OCI-LY3 (cell line): ENCODE measurements at regions not wholly inside any gene's neighbourhood (a gene's known extent, or its start where the extent isn't known, plus 50 kb on each side); places are given as distances from the start of the nearest gene placed in this dataset.

Experiments
- EZH2phosphoT487 ChIP-seq: fragments of 200-600 bp; shearing (Covaris generic); IDR thresholded peaks from 2 replicates; pipeline ENCODE4 v1.6.1; 2018; ENCODE audit warnings: antibody characterized with exemption, mixed run types, low read depth
- TF ChIP-seq, protein P1 (sequence below): fragments of 200-600, 300-600 bp; sonication (generic); IDR thresholded peaks from 2 replicates; pipeline ENCODE4 v1.5.1; 2014; ENCODE audit warnings: antibody characterized with exemption, low read length, low read depth

DNA sequence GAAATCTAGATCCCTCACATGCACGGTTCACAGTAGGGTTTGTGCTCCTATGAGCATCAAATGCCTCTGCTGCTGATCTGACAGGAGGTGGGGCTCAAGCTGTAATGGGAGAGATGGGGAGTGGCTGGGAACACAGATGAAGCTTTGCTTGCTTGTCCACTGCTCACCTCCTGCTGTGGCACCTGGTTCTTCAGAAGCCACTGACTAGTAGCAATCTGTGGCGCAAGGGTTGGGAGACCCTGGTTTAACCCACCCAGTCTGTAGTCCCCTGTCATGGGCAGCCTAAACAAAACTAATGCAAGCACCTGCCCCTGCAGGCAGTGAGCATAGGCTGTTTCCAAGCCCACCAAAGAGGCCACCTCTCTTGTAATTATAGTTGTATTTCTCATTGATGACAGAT lies 116.6 kb downstream of the SHOX start:
- TF ChIP-seq, protein P1, sequence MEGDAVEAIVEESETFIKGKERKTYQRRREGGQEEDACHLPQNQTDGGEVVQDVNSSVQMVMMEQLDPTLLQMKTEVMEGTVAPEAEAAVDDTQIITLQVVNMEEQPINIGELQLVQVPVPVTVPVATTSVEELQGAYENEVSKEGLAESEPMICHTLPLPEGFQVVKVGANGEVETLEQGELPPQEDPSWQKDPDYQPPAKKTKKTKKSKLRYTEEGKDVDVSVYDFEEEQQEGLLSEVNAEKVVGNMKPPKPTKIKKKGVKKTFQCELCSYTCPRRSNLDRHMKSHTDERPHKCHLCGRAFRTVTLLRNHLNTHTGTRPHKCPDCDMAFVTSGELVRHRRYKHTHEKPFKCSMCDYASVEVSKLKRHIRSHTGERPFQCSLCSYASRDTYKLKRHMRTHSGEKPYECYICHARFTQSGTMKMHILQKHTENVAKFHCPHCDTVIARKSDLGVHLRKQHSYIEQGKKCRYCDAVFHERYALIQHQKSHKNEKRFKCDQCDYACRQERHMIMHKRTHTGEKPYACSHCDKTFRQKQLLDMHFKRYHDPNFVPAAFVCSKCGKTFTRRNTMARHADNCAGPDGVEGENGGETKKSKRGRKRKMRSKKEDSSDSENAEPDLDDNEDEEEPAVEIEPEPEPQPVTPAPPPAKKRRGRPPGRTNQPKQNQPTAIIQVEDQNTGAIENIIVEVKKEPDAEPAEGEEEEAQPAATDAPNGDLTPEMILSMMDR, result no peak
- TF ChIP-seq EZH2phosphoT487, result no peak
